ENCODE measurements at regions not wholly inside any gene's neighbourhood (a gene's known extent, or its start where the extent isn't known, plus 50 kb on each side); places are given as distances from the start of the nearest gene placed in this dataset.
"Not testable (repeated sequence)": the region's sequence is repeated elsewhere in the genome, so short reads cannot be mapped to it uniquely, and the experiment has no call there.

- DNase-seq, result no peak
Observed at GRCh38 chr6:154638369-154638768, 94.8 kb upstream of the SCAF8 start.

- DNase-seq, result not testable (repeated sequence)
Observed at GRCh38 chr6:154639196-154639595, 94.0 kb upstream of the SCAF8 start.

GRCh38 chr6:154648188-154648887 lies 84.9 kb upstream of the SCAF8 start:
- no peak for DNase-seq

GRCh38 chr6:154648888-154649205 lies 84.4 kb upstream of the SCAF8 start:
- DNase-seq, result no peak

GRCh38 chr6:154649721-154650120 lies 83.5 kb upstream of the SCAF8 start:
- no peak for DNase-seq

GRCh38 chr6:154650351-154650750 lies 82.9 kb upstream of the SCAF8 start:
- DNase-seq, result no peak

- DNase-seq, result no peak
Observed at GRCh38 chr6:154651656-154652055, 81.6 kb upstream of the SCAF8 start.

- no peak for DNase-seq
Observed at GRCh38 chr6:154653385-154653784, 79.8 kb upstream of the SCAF8 start.

GRCh38 chr6:154653853-154654252 lies 79.4 kb upstream of the SCAF8 start:
- DNase-seq, result no peak

GRCh38 chr6:154656660-154657059 lies 76.6 kb upstream of the SCAF8 start:
- DNase-seq, result no peak

GRCh38 chr6:154661768-154662167 lies 71.4 kb upstream of the SCAF8 start:
- no peak for DNase-seq

GRCh38 chr6:154664287-154664686 lies 68.9 kb upstream of the SCAF8 start:
- DNase-seq, result no peak

- DNase-seq, result no peak
Observed at GRCh38 chr6:154668156-154668555, 65.1 kb upstream of the SCAF8 start.

GRCh38 chr6:154672086-154672485 lies 61.1 kb upstream of the SCAF8 start:
- no peak for DNase-seq

- DNase-seq, result no peak
Observed at GRCh38 chr6:154673919-154674318, 59.3 kb upstream of the SCAF8 start.

- DNase-seq, result peak; percentile 87 to 94
Observed at GRCh38 chr6:154675602-154676088, 57.6 kb upstream of the SCAF8 start.

- no peak for DNase-seq
Observed at GRCh38 chr6:154682633-154683125, 50.5 kb upstream of the SCAF8 start.

Data from NCI-H2081 (cell line).